Kidney epithelial cell (primary cell): ENCODE measurements at regions not wholly inside any gene's neighbourhood (a gene's known extent, or its start where the extent isn't known, plus 50 kb on each side); places are given as distances from the start of the nearest gene placed in this dataset.

Experiments
- DNase-seq: peaks from one replicate; pipeline ENCODE4 v3.0.0-alpha.2; 2010; ENCODE audit warnings: low read depth
- H3K27me3 ChIP-seq: 2 replicates; pipeline ENCODE4 v1.6.0; 2011; ENCODE audit warnings: low read length; ENCODE audit not compliant: control insufficient read depth, insufficient read depth
- H3K36me3 ChIP-seq: 2 replicates; pipeline ENCODE4 v1.5.1; 2011; ENCODE audit warnings: low read length; ENCODE audit not compliant: control insufficient read depth, insufficient read depth
- H3K4me3 ChIP-seq: 2 replicates; pipeline ENCODE4 v1.5.1; 2011; ENCODE audit warnings: low read depth, mild to moderate bottlenecking, control low read depth, low read length
- TF ChIP-seq, protein P1 (sequence below): IDR thresholded peaks from 2 replicates; pipeline ENCODE4 v1.5.1; 2011; ENCODE audit warnings: mild to moderate bottlenecking, moderate library complexity, low read length, control low read depth, inconsistent platforms; ENCODE audit not compliant: insufficient read depth, poor library complexity, severe bottlenecking

DNA sequence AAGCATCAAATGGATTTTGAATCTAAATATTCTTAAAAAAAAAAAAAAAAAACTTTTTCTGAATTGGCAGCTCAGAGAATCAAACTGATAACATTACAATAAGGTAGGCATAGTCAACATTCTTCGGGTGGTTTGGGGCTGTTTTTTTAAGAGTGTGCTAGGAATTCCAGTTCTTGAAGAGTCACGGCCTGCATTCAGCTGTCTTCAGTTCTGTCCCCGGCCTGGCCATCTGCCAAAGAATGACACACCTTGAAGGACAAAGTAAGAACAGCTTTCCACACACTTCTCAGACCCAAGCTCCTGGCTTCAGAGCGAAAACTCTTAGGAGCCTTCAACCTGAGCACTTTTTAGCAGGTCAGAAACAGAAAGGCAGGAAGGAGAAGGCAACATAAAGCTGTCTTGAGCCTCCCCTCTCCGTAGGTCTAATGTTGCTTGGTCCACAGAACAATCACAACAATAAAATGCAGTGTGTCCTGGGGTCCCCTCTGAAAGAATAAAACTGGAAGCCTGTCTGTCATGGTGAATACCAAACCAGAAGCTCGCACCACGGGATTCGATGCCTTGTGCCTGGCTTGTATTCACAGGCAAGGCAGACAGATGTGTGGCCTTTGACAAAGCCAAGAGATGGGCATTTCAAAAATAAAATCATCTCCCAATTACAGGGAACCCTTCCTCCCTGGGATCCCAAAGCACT, 524.4 kb upstream of the ZFHX3 start:
- no peaks in the 10 kb centered on the region for H3K27me3 ChIP-seq
- TF ChIP-seq, protein P1, sequence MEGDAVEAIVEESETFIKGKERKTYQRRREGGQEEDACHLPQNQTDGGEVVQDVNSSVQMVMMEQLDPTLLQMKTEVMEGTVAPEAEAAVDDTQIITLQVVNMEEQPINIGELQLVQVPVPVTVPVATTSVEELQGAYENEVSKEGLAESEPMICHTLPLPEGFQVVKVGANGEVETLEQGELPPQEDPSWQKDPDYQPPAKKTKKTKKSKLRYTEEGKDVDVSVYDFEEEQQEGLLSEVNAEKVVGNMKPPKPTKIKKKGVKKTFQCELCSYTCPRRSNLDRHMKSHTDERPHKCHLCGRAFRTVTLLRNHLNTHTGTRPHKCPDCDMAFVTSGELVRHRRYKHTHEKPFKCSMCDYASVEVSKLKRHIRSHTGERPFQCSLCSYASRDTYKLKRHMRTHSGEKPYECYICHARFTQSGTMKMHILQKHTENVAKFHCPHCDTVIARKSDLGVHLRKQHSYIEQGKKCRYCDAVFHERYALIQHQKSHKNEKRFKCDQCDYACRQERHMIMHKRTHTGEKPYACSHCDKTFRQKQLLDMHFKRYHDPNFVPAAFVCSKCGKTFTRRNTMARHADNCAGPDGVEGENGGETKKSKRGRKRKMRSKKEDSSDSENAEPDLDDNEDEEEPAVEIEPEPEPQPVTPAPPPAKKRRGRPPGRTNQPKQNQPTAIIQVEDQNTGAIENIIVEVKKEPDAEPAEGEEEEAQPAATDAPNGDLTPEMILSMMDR, result no peak
- H3K4me3 ChIP-seq, result no peak overlapping the region
- no peak for DNase-seq
- no peaks in the 10 kb centered on the region for H3K36me3 ChIP-seq

DNA sequence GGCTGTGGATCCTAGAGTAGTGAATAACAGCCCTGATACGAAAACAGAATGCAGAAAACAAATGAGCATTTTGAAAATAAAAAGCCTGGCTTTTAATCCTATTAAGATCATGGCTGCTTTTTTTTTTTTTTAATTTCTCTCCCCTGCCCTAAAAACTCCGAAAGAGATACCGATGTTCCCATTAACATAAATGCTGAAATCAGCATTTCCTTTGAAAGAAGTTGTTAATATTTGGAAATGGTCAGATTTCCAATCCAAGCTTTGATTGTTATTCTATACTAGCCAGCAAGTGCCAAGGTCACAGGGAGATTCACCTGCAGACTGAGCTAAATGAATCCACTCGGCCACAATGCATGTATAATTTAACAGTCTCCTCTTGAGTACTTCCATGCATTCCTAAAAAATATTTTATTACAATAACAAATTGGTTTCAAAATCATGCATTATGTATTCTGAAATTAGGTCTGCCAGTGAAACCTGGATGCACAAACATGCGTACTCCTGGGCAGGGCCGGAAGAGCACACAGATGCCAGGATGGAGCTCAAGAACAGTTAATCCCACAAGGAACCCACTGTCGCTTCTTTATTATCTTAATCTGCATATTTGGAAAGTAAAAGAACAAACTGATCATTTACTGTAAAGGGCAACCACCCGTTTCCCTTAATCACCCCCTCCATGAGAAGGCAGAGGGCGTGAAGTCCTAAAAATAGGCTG, 521.5 kb upstream of the ZFHX3 start:
- DNase-seq, result no peak
- TF ChIP-seq, protein P1, result no peak
- Histone ChIP-seq H3K27me3 (no peaks in the 10 kb centered on the region), H3K4me3 (no peak overlapping the region), H3K36me3 (no peaks in the 10 kb centered on the region)

DNA sequence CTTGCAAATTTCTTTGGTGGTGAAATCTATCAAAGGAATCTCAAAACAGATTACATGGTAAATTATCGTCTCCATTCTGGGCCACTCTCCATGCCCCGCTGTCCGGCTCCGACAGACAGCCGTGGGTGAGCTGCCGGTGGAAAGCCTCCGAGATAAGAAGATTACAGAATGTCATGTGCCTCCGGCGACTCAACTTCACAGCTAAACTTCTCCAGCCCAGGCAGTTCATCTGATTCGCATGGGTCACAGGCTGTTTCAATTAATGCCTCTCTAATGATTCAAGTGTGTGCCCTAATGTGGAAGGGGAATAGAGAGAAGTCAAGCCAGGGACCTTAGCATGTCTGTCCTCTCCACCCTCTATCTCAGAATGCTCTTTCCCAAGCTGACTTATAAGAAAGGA, 520.8 kb upstream of the ZFHX3 start:
- Histone ChIP-seq H3K27me3 (no peaks in the 10 kb centered on the region), H3K36me3 (no peaks in the 10 kb centered on the region), H3K4me3 (no peak overlapping the region)
- DNase-seq, result no peak
- TF ChIP-seq, protein P1, result no peak

DNA sequence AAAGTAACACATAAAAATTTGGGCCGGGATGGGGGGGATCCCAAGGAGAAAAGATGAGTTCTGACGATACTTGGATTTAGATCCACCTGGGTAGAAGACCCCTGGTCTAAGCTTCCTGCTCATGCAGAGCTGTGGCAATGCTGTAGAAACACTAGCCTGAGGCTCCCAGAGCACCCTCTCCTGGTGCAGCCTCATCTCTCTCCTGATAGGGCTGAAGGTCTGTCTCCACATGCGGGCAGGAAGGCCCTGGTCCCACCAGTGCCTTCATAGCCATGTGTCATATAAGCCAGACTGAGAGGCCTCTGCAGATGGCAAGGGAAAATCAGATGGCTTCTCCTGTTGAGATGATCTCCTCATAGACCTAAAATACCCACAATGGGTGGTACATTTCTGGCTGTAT, 518.0 kb upstream of the ZFHX3 start:
- no peaks in the 10 kb centered on the region for H3K27me3 ChIP-seq
- no peak for DNase-seq
- H3K36me3 ChIP-seq, result no peaks in the 10 kb centered on the region
- TF ChIP-seq, protein P1, result no peak
- H3K4me3 ChIP-seq, result no peak overlapping the region

DNA sequence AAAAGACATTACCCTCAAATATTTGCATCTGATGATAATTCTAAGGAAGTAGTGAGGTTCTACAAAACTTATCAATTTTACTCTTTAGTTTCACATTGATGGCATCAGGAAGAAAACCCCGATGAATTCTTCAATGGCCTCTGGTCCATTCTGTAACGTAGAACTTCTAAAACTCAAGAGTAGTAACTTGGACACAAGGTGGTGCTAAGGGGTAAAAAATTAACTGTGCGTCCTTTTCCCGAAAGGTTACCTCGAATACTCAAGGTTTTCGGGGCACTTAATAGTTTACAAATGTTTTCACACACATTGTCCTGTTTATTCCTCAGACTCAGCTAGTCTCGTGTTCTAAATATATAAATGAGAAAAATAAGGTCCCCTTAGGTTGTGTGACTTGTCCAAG, 517.3 kb upstream of the ZFHX3 start:
- TF ChIP-seq, protein P1, result no peak
- Histone ChIP-seq H3K27me3 (no peaks in the 10 kb centered on the region), H3K4me3 (no peak overlapping the region), H3K36me3 (no peaks in the 10 kb centered on the region)
- DNase-seq, result no peak

DNA sequence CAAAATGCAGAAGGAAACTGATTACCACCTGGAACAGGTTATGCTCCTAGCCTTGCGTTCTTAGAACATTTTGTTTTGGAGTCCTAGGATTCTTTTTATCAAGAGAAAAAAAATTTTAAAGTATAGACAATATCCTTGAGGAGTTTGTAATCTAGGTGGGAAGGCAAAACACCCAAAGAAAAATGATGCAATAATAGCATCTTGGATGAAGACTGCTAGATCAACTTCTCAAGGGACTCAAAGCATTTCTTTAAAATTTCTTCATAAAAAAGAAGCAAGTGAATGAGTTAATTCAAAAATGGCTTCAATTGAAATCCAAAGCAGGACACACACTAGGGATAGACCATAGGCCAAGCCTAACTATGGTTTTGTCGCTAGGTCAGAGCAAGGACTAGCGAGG, 515.8 kb upstream of the ZFHX3 start:
- TF ChIP-seq, protein P1, result no peak
- DNase-seq, result no peak
- Histone ChIP-seq H3K36me3 (no peaks in the 10 kb centered on the region), H3K27me3 (no peaks in the 10 kb centered on the region), H3K4me3 (no peak overlapping the region)
